Thyroid gland (tissue), 4 donors: ENCODE measurements at regions not wholly inside any gene's neighbourhood (a gene's known extent, or its start where the extent isn't known, plus 50 kb on each side); places are given as distances from the start of the nearest gene placed in this dataset.

Experiments
- DNase-seq, 2 donors: peaks; one replicate each; pipeline ENCODE4 v3.0.0-alpha.2; 2019
- H3K27ac ChIP-seq, 3 donors: fragments of 200-600 bp; sonication (generic); 1 replicate in 2 of 3; 2 replicates in 1 of 3; pipeline ENCODE4 v1.5.1; 2016 to 2019; ENCODE audit warnings: mild to moderate bottlenecking in 1 of 3, moderate library complexity in 1 of 3
- H3K27me3 ChIP-seq: fragments of 200-600 bp; sonication (generic); one replicate; pipeline ENCODE4 v1.5.1; 2019
- H3K36me3 ChIP-seq, 2 donors: fragments of 200-600 bp; sonication (generic); one replicate each; pipeline ENCODE4 v1.5.1; 2016 to 2019
- H3K4me1 ChIP-seq, 2 donors: fragments of 200-600 bp; sonication (generic); one replicate each; pipeline ENCODE4 v1.5.1; 2017 to 2019
- H3K4me3 ChIP-seq, 3 donors: fragments of 200-600 bp; sonication (generic); replicated peaks in 1 of 3; 1 replicate in 2 of 3; 2 replicates in 1 of 3; pipeline ENCODE4 v1.5.1; 2016; ENCODE audit warnings: mild to moderate bottlenecking in 1 of 3
- H3K9me3 ChIP-seq: fragments of 200-600 bp; sonication (generic); one replicate; pipeline ENCODE4 v1.5.1; 2017
- POLR2A ChIP-seq, 2 donors: fragments of 450-650 bp; IDR thresholded peaks; one replicate each; pipeline ENCODE4 v1.6.1; 2017; ENCODE audit warnings: antibody characterized with exemption in 2 of 2, mild to moderate bottlenecking in 2 of 2, moderate library complexity in 1 of 2
- WGBS, 2 donors: methylation state at CpG; one replicate each; pipeline ENCODE4 v1.1.5; 2017; 5-methylcytosine and 5-hydroxymethylcytosine counted together
- intact Hi-C: fragments of 100-400 bp; cut with DNase I; formaldehyde crosslinking; loops from one replicate; pipeline ENCODE4 v1.15.1; 2023
- TF ChIP-seq, protein P1 (sequence below), 6 experiments: fragments of 200-600 bp in 3 of 6; fragments of 450-650 bp in 3 of 6; sonication (generic) in 3 of 6; IDR thresholded peaks; one replicate each; pipeline ENCODE4 v1.5.1; 2016 to 2019; ENCODE audit warnings: antibody characterized with exemption in 6 of 6, mild to moderate bottlenecking in 2 of 6, inconsistent platforms in 1 of 6, moderate library complexity in 1 of 6

DNA sequence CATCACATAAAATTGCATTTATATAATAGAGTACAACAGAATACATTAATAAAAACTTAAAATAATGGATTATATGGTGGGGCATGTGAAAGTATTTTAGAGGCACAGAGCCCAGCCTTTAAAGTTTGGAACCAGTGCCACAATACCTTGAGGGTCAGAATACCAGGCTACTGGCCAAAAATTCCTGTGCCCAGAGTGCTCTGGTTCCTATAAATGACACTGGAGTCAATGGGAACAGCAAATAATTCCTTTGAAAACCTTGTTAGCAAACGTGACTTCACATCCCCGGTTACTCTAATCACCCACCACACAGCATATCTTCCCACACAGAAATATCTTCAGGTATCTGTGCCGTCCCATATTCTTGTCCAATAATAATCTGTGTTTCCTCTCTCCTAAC, 1242.6 kb downstream of the DIAPH3 start:
- Histone ChIP-seq H3K27me3 (no peaks in the 10 kb centered on the region), H3K4me1 (no peaks in the 10 kb centered on the region), H3K27ac (no peak overlapping the region), H3K36me3 (no peaks in the 10 kb centered on the region), H3K9me3 (no peaks in the 10 kb centered on the region), H3K4me3 (no peak overlapping the region)
- intact Hi-C loops, result no loop called here
- TF ChIP-seq, protein P1, sequence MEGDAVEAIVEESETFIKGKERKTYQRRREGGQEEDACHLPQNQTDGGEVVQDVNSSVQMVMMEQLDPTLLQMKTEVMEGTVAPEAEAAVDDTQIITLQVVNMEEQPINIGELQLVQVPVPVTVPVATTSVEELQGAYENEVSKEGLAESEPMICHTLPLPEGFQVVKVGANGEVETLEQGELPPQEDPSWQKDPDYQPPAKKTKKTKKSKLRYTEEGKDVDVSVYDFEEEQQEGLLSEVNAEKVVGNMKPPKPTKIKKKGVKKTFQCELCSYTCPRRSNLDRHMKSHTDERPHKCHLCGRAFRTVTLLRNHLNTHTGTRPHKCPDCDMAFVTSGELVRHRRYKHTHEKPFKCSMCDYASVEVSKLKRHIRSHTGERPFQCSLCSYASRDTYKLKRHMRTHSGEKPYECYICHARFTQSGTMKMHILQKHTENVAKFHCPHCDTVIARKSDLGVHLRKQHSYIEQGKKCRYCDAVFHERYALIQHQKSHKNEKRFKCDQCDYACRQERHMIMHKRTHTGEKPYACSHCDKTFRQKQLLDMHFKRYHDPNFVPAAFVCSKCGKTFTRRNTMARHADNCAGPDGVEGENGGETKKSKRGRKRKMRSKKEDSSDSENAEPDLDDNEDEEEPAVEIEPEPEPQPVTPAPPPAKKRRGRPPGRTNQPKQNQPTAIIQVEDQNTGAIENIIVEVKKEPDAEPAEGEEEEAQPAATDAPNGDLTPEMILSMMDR (IDR thresholded peaks at IDR 0.05), result no peak
- TF ChIP-seq POLR2A (IDR thresholded peaks at IDR 0.05), result no peak
- no peak for DNase-seq
- 75 to 90% methylated on average over 3 of the region's 3 CpGs for WGBS, 2 donors

GRCh38 chr13:58926858-58927257, 1236.9 kb downstream of the DIAPH3 start:
- Histone ChIP-seq H3K4me1 (no peaks in the 10 kb centered on the region), H3K4me3 (no peak overlapping the region), H3K9me3 (no peaks in the 10 kb centered on the region), H3K36me3 (no peaks in the 10 kb centered on the region), H3K27me3 (no peaks in the 10 kb centered on the region), H3K27ac (no peak overlapping the region)
- no peak for DNase-seq
- 93 to 94% methylated on average over 3 of the region's 3 CpGs for WGBS, 2 donors
- TF ChIP-seq POLR2A (IDR thresholded peaks at IDR 0.05), result no peak
- TF ChIP-seq, protein P1 (IDR thresholded peaks at IDR 0.05), result no peak
- intact Hi-C loops, result no loop called here

DNA sequence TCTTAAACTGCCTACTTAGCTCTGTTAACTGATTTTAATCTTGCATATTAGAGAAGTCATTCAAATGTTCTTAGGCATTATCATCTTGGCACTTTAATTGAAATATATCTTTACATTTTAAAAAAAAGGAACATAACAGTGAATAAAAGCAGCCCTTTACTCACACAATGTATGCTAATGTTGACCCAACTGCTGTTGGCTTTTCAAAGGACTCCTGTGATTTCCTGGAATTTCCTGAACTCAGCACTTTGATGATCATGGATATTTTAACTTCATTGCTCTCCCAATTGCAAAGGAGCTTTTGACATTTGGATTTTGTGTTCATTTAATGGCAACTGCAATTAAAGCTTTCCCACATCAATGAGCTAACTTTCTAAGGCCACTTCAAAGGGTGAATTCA, 1230.3 kb downstream of the DIAPH3 start:
- no peaks in the 10 kb centered on the region for H3K36me3 ChIP-seq
- H3K27me3 ChIP-seq, result no peaks in the 10 kb centered on the region
- H3K4me1 ChIP-seq, result no peaks in the 10 kb centered on the region
- intact Hi-C loops, result no loop called here
- no peak overlapping the region for H3K4me3 ChIP-seq
- no peak for DNase-seq
- H3K27ac ChIP-seq, result no peak overlapping the region
- TF ChIP-seq, protein P1 (IDR thresholded peaks at IDR 0.05), result no peak
- TF ChIP-seq POLR2A (IDR thresholded peaks at IDR 0.05), result no peak
- no peaks in the 10 kb centered on the region for H3K9me3 ChIP-seq

- no peaks in the 10 kb centered on the region for H3K9me3 ChIP-seq
- 93 to 95% methylated on average over 5 of the region's 5 CpGs for WGBS, 2 donors
- no peak for DNase-seq
- H3K36me3 ChIP-seq, result no peaks in the 10 kb centered on the region
- intact Hi-C loops, result no loop called here
- H3K27me3 ChIP-seq, result no peaks in the 10 kb centered on the region
- TF ChIP-seq POLR2A (IDR thresholded peaks at IDR 0.05), result no peak
- TF ChIP-seq, protein P1 (IDR thresholded peaks at IDR 0.05), result no peak
- H3K4me1 ChIP-seq, result no peaks in the 10 kb centered on the region
- no peak overlapping the region for H3K4me3 ChIP-seq
- H3K27ac ChIP-seq, result no peak overlapping the region
These were observed 1228.0 kb downstream of the DIAPH3 start for GRCh38 chr13:58935689-58936088.

DNA sequence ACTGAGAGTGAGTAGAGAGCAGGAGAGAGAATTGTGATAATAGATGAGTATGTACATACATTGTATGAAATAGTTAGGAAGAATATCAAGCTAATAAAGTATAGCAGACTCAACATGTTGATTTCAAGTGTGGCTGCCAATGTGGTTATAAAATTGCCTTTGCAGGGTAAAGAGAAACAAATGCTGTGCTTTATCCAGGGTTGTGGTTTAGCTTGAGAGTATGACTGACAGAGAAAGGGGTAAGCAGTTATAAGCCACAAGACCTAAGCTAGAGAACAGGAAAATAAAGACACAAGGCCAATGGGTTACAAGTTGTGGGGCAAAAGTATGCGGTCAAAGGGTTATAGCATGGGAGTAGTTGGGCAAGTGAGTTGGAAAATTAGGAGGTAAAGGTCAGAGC, 1217.5 kb downstream of the DIAPH3 start:
- no peaks in the 10 kb centered on the region for H3K9me3 ChIP-seq
- TF ChIP-seq, protein P1 (IDR thresholded peaks at IDR 0.05), result no peak
- TF ChIP-seq POLR2A (IDR thresholded peaks at IDR 0.05), result no peak
- no peaks in the 10 kb centered on the region for H3K27me3 ChIP-seq
- 91 to 93% methylated on average over 1 of the region's 1 CpG for WGBS, 2 donors
- no peaks in the 10 kb centered on the region for H3K36me3 ChIP-seq
- H3K4me3 ChIP-seq, result no peak overlapping the region
- H3K4me1 ChIP-seq, result no peaks in the 10 kb centered on the region
- intact Hi-C loops, result no loop called here
- H3K27ac ChIP-seq, result no peak overlapping the region
- no peak for DNase-seq
